DOHH2 (cell line): ENCODE measurements at regions not wholly inside any gene's neighbourhood (a gene's known extent, or its start where the extent isn't known, plus 50 kb on each side); places are given as distances from the start of the nearest gene placed in this dataset.

Source experiments
- H3F3A ChIP-seq: fragments of 200-600 bp; sonication (generic), shearing (Covaris generic); 2 replicates; pipeline ENCODE4 v1.6.0; 2016; ENCODE audit warnings: antibody characterized with exemption, mild to moderate bottlenecking; ENCODE audit not compliant: control insufficient read depth, insufficient read depth
- H3K27ac ChIP-seq: fragments of 200-600 bp; sonication (generic); 2 replicates; pipeline ENCODE4 v1.5.1; 2014; ENCODE audit warnings: low read depth, mild to moderate bottlenecking, low read length, moderate library complexity
- H3K27me3 ChIP-seq: fragments of 200-600 bp; sonication (generic); 2 replicates; pipeline ENCODE4 v1.6.1; 2014; ENCODE audit warnings: mild to moderate bottlenecking, low read length, mixed read lengths; ENCODE audit not compliant: control insufficient read depth
- H3K36me3 ChIP-seq: fragments of 200-600 bp; sonication (generic); 2 replicates; pipeline ENCODE4 v1.6.1; 2014; ENCODE audit warnings: mild to moderate bottlenecking, low read length, moderate library complexity, mixed read lengths; ENCODE audit not compliant: control insufficient read depth
- H3K4me1 ChIP-seq: fragments of 200-600 bp; sonication (generic); 2 replicates; pipeline ENCODE4 v1.6.1; 2014; ENCODE audit warnings: mild to moderate bottlenecking, low read length, mixed read lengths; ENCODE audit not compliant: control insufficient read depth
- H3K4me2 ChIP-seq: fragments of 200-600 bp; sonication (generic); 2 replicates; pipeline ENCODE4 v1.6.0; 2014; ENCODE audit warnings: mild to moderate bottlenecking, low read length, moderate library complexity
- H3K4me3 ChIP-seq: fragments of 200-600 bp; sonication (generic); 2 replicates; pipeline ENCODE4 v1.5.1; 2014; ENCODE audit warnings: mild to moderate bottlenecking, low read length, mixed read lengths
- H3K79me2 ChIP-seq: fragments of 200-600 bp; sonication (generic); 2 replicates; pipeline ENCODE4 v1.6.1; 2014; ENCODE audit warnings: mild to moderate bottlenecking, low read length, mixed read lengths; ENCODE audit not compliant: control insufficient read depth
- H3K9me2 ChIP-seq: fragments of 200-600 bp; sonication (generic); replicated peaks from 2 replicates; pipeline ENCODE4 v1.6.1; 2014; ENCODE audit warnings: mild to moderate bottlenecking, low read length, mixed read lengths; ENCODE audit not compliant: control insufficient read depth
- H3K9me3 ChIP-seq: fragments of 200-600 bp; sonication (generic); 2 replicates; pipeline ENCODE4 v1.6.1; 2014; ENCODE audit warnings: antibody characterized with exemption, low read length, mixed read lengths; ENCODE audit not compliant: control insufficient read depth, insufficient read depth
- H4K20me1 ChIP-seq: fragments of 200-600 bp; sonication (generic); 2 replicates; pipeline ENCODE4 v1.6.0; 2014; ENCODE audit warnings: low read depth, mild to moderate bottlenecking, antibody characterized with exemption, low read length, moderate library complexity; ENCODE audit not compliant: control insufficient read depth, insufficient read depth
- CTCF ChIP-seq: fragments of 200-600 bp; sonication (generic); IDR thresholded peaks from one replicate; pipeline ENCODE4 v1.5.1; 2014; ENCODE audit warnings: antibody characterized with exemption, mild to moderate bottlenecking, low read depth, low read length; ENCODE audit not compliant: poor library complexity, severe bottlenecking
- EZH2phosphoT487 ChIP-seq: fragments of 200-600 bp; sonication (generic); IDR thresholded peaks from 2 replicates; pipeline ENCODE4 v1.6.1; 2017; ENCODE audit warnings: borderline replicate concordance, mild to moderate bottlenecking, antibody characterized with exemption, low read length, moderate library complexity, mixed read lengths

- no peak overlapping the region for H3K27ac ChIP-seq
- H4K20me1 ChIP-seq: no peaks in the 10 kb centered on the region
- peaks cover 30% of the 10 kb centered on the region; the same call in 1 of the 2 replicates for H3K9me3 ChIP-seq
- H3K36me3 ChIP-seq: no peaks in the 10 kb centered on the region
- no peaks in the 10 kb centered on the region for H3K4me1 ChIP-seq
- H3K9me2 ChIP-seq: no peaks in the 10 kb centered on the region
- no peaks in the 10 kb centered on the region for H3K27me3 ChIP-seq
- H3K4me3 ChIP-seq: no peak overlapping the region
- TF ChIP-seq CTCF: no peak
- no peak for TF ChIP-seq EZH2phosphoT487
- H3K79me2 ChIP-seq: no peaks in the 10 kb centered on the region
- no peak overlapping the region for H3K4me2 ChIP-seq
- H3F3A ChIP-seq: no peaks in the 10 kb centered on the region
These were observed 92.1 kb downstream of the FOXL3 start for GRCh38 chr7:382043-382400.

GRCh38 chr7:386385-386784 is 96.4 kb downstream of the FOXL3 start:
- TF ChIP-seq EZH2phosphoT487 (no peak), CTCF (no peak)
- H3K9me3 ChIP-seq: peaks cover 49% of the 10 kb centered on the region; the same call in 1 of the 2 replicates
- H3K36me3 ChIP-seq: no peaks in the 10 kb centered on the region
- no peaks in the 10 kb centered on the region for H4K20me1 ChIP-seq
- H3K4me3 ChIP-seq: no peak overlapping the region
- no peaks in the 10 kb centered on the region for H3K79me2 ChIP-seq
- H3K4me1 ChIP-seq: no peaks in the 10 kb centered on the region
- H3K9me2 ChIP-seq: no peaks in the 10 kb centered on the region
- H3K4me2 ChIP-seq: no peak overlapping the region
- H3K27ac ChIP-seq: no peak overlapping the region
- H3K27me3 ChIP-seq: no peaks in the 10 kb centered on the region
- no peaks in the 10 kb centered on the region for H3F3A ChIP-seq

- Histone ChIP-seq H3K9me2 (no peaks in the 10 kb centered on the region), H3K79me2 (no peaks in the 10 kb centered on the region), H3K9me3 (peaks cover 58% of the 10 kb centered on the region; the same call in 1 of the 2 replicates), H3K27me3 (no peaks in the 10 kb centered on the region), H3K4me2 (no peak overlapping the region), H4K20me1 (no peaks in the 10 kb centered on the region), H3K27ac (no peak overlapping the region), H3K4me3 (no peak overlapping the region), H3F3A (no peaks in the 10 kb centered on the region), H3K36me3 (no peaks in the 10 kb centered on the region), H3K4me1 (no peaks in the 10 kb centered on the region)
- no peak for TF ChIP-seq EZH2phosphoT487
- TF ChIP-seq CTCF: no peak
These were observed 97.4 kb downstream of the FOXL3 start for GRCh38 chr7:387132-388022.
